ENCODE measurements at regions not wholly inside any gene's neighbourhood (a gene's known extent, or its start where the extent isn't known, plus 50 kb on each side); places are given as distances from the start of the nearest gene placed in this dataset.

GRCh38 chr17:37828651-37829124 is 83.8 kb upstream of the HNF1B start:
- no peak for DNase-seq (ENCODE audit: low read depth)
- H3K4me3 ChIP-seq (ENCODE audit: insufficient read depth, low read depth, low read length), result no peak overlapping the region
- no peak overlapping the region for H3K27ac ChIP-seq (ENCODE audit: low read depth, low read length)
- TF ChIP-seq CTCF (IDR thresholded peaks at IDR 0.05; ENCODE audit: insufficient read depth, low read depth, low read length), result no peak
- TF ChIP-seq EZH2 (IDR thresholded peaks at IDR 0.05; ENCODE audit: insufficient read depth, low read length), result no peak
- peaks cover 19% of the 10 kb centered on the region for H3K4me1 ChIP-seq (ENCODE audit: insufficient read depth, low read length)
- H3K36me3 ChIP-seq (ENCODE audit: insufficient read depth, low read length), result no peaks in the 10 kb centered on the region
- no peaks in the 10 kb centered on the region for H3K9me3 ChIP-seq (ENCODE audit: insufficient read depth, low read depth, low read length)
- H4K20me1 ChIP-seq (ENCODE audit: insufficient read depth, low read length), result no peaks in the 10 kb centered on the region
- H3K27me3 Mint-ChIP-seq (ENCODE audit: low read depth, unreplicated experiment), result no peaks in the 10 kb centered on the region
- H3K79me2 ChIP-seq (ENCODE audit: insufficient read depth, low read length), result no peaks in the 10 kb centered on the region
- no peak for FAIRE-seq
- peak overlapping the region; percentile 2 for H2AFZ ChIP-seq (ENCODE audit: low read depth, low read length)
- H3K4me3 Mint-ChIP-seq (ENCODE audit: unreplicated experiment), result no peak overlapping the region
- peaks cover 34% of the 10 kb centered on the region for H3K4me1 Mint-ChIP-seq (ENCODE audit: low read depth, unreplicated experiment)
- peaks cover 2% of the 10 kb centered on the region for H3K9me3 Mint-ChIP-seq (ENCODE audit: unreplicated experiment)
- H3K36me3 Mint-ChIP-seq (ENCODE audit: low read depth, unreplicated experiment), result no peaks in the 10 kb centered on the region
- H3K27ac Mint-ChIP-seq (ENCODE audit: unreplicated experiment), result no peak overlapping the region
- H3K9ac ChIP-seq (ENCODE audit: low read length), result no peak overlapping the region
- H3K4me2 ChIP-seq (ENCODE audit: low read length), result no peak overlapping the region
- no peaks in the 10 kb centered on the region for H3K27me3 ChIP-seq (ENCODE audit: insufficient read depth, low read length)

- peaks cover 2% of the 10 kb centered on the region for H3K9me3 Mint-ChIP-seq (ENCODE audit: unreplicated experiment)
- Histone ChIP-seq H4K20me1 (ENCODE audit: insufficient read depth, low read length) (no peaks in the 10 kb centered on the region), H3K79me2 (ENCODE audit: insufficient read depth, low read length) (no peaks in the 10 kb centered on the region), H2AFZ (ENCODE audit: low read depth, low read length) (peak overlapping the region; percentile 2), H3K4me2 (ENCODE audit: low read length) (no peak overlapping the region), H3K4me1 (ENCODE audit: insufficient read depth, low read length) (peaks cover 19% of the 10 kb centered on the region), H3K9ac (ENCODE audit: low read length) (no peak overlapping the region), H3K9me3 (ENCODE audit: insufficient read depth, low read depth, low read length) (no peaks in the 10 kb centered on the region), H3K4me3 (ENCODE audit: insufficient read depth, low read depth, low read length) (no peak overlapping the region), H3K27me3 (ENCODE audit: insufficient read depth, low read length) (no peaks in the 10 kb centered on the region), H3K27ac (ENCODE audit: low read depth, low read length) (no peak overlapping the region), H3K36me3 (ENCODE audit: insufficient read depth, low read length) (no peaks in the 10 kb centered on the region)
- no peaks in the 10 kb centered on the region for H3K27me3 Mint-ChIP-seq (ENCODE audit: low read depth, unreplicated experiment)
- DNase-seq (ENCODE audit: low read depth) (no peak), FAIRE-seq (no peak)
- peaks cover 34% of the 10 kb centered on the region for H3K4me1 Mint-ChIP-seq (ENCODE audit: low read depth, unreplicated experiment)
- H3K36me3 Mint-ChIP-seq (ENCODE audit: low read depth, unreplicated experiment), result no peaks in the 10 kb centered on the region
- H3K27ac Mint-ChIP-seq (ENCODE audit: unreplicated experiment), result no peak overlapping the region
- no peak overlapping the region for H3K4me3 Mint-ChIP-seq (ENCODE audit: unreplicated experiment)
- TF ChIP-seq EZH2 (IDR thresholded peaks at IDR 0.05; ENCODE audit: insufficient read depth, low read length), result no peak
- no peak for TF ChIP-seq CTCF (IDR thresholded peaks at IDR 0.05; ENCODE audit: insufficient read depth, low read depth, low read length)
These were observed 83.2 kb upstream of the HNF1B start for GRCh38 chr17:37827905-37828650.

Data from astrocyte (in vitro differentiated cells and primary cell).